ENCODE measurements at regions not wholly inside any gene's neighbourhood (a gene's known extent, or its start where the extent isn't known, plus 50 kb on each side); places are given as distances from the start of the nearest gene placed in this dataset.
A peak's percentile ranks its signal among the peaks of the same experiment; 100 is the strongest.
"Not testable (repeated sequence)": the region's sequence is repeated elsewhere in the genome, so short reads cannot be mapped to it uniquely, and the experiment has no call there.

DNA sequence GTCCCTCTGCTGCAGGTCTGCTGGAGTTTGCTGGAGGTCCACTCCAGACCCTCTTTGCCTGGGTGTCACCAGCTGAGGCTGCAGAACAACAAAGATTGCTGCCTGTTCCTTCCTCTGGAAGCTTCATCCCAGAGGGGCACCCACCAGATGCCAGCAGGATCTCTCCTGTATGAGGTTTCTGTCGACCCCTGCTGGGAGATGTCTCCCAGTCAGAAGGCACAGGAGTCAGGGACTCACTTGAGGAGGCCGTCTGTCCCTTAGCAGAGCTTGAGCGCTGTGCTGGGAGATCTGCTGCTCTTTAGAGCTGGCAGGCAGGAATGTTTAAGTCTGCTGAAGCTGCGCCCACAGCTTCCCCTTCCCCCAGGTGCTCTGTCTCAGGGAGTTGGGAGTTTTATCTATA is 196.2 kb downstream of the C4orf33 start:
- no CpG with 5 or more reads among the region's 4 CpGs for WGBS, 2 donors (ENCODE audit: extremely low coverage in 2 of 2, insufficient read length in 2 of 2, insufficient replicate concordance in 1 of 2)

DNA sequence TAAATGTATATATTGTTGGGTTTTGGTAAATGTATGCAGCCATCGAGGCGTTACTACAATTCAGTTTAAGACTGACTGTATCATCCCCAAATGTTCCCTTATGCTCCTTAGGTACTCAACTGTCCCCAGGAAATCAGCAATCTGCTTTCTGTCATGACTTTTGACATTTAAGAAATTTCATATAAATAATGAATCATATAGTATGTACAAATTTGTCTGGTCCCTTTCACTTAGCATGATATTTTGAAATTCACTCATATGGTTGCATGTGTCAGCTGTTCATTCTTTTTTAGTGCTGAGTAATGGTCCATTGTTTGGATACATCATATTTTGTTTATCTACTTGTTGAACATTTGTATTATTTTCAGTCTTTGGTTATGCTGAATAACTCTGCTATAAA is 218.8 kb downstream of the C4orf33 start:
- no CpG with 5 or more reads among the region's 2 CpGs for WGBS, 2 donors (ENCODE audit: extremely low coverage in 2 of 2, insufficient read length in 2 of 2, insufficient replicate concordance in 1 of 2)

More for the DNA sequence above, 196.2 kb downstream of the C4orf33 start:
- not testable (repeated sequence) for H3K9me3 ChIP-seq (replicated peaks in 1 of 2; ENCODE audit: control insufficient read depth in 2 of 2, insufficient read depth in 1 of 2, low read depth in 1 of 2, low read length in 2 of 2); H4K91ac ChIP-seq (ENCODE audit: low read depth, low read length, poor library complexity); H2AFZ ChIP-seq (ENCODE audit: low read length); H3K27ac ChIP-seq (replicated peaks; ENCODE audit: low read length); H3K27me3 ChIP-seq (ENCODE audit: control insufficient read depth in 3 of 3, insufficient read depth in 3 of 3, low read depth in 1 of 3, low read length in 3 of 3); DNase-seq (ENCODE audit: low spot score); H3K36me3 ChIP-seq (replicated peaks in 1 of 2; ENCODE audit: control insufficient read depth in 2 of 2, insufficient read depth in 2 of 2, low read length in 2 of 2); H3K4me3 ChIP-seq (ENCODE audit: low read length in 2 of 2); H2AK5ac ChIP-seq (ENCODE audit: low read depth, low read length); H2BK5ac ChIP-seq (ENCODE audit: low read length); H3K18ac ChIP-seq (ENCODE audit: low read length); H2BK12ac ChIP-seq (ENCODE audit: low read length); H3K79me1 ChIP-seq (ENCODE audit: low read depth, low read length); H3K4me2 ChIP-seq (ENCODE audit: insufficient read depth, low read length, poor library complexity, severe bottlenecking); H3K4me1 ChIP-seq (ENCODE audit: control insufficient read depth in 2 of 2, insufficient read depth in 1 of 2, low read depth in 1 of 2, low read length in 2 of 2); H3K14ac ChIP-seq (ENCODE audit: low read length); H3K9ac ChIP-seq (ENCODE audit: low read depth, low read length, poor library complexity); H3K23ac ChIP-seq (ENCODE audit: low read depth, low read length, poor library complexity); H2BK120ac ChIP-seq (ENCODE audit: low read depth, low read length); H2BK15ac ChIP-seq (ENCODE audit: low read length); H3K4ac ChIP-seq (ENCODE audit: low read length)
- peak overlapping the region; percentile 17 for H4K8ac ChIP-seq (ENCODE audit: low read depth, low read length)

DNA sequence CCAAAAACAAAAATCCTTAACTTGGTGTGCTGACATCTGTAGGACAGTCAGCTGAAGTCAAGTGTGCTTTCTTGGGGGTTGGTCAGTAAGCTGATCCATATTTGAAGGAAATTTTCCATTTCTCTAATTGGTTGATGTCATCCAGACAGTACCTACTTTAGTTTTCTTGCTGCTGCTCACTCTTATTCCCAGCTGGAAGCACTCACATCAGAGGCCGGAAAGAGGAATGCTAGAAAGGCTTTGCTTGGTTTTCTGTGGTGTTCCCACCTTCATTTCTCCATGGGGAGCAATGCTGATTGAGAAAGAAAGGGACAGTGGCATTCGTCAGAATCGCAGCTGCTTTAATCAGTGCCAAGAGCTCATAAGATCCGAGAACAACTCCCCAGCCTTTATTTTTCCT is 227.0 kb downstream of the C4orf33 start:
- H3K9me3 ChIP-seq (replicated peaks in 1 of 2; ENCODE audit: control insufficient read depth in 2 of 2, insufficient read depth in 1 of 2, low read depth in 1 of 2, low read length in 2 of 2): no peaks in the 10 kb centered on the region
- no peak overlapping the region for H4K8ac ChIP-seq (ENCODE audit: low read depth, low read length)
- H3K36me3 ChIP-seq (replicated peaks in 1 of 2; ENCODE audit: control insufficient read depth in 2 of 2, insufficient read depth in 2 of 2, low read length in 2 of 2): no peaks in the 10 kb centered on the region
- H4K91ac ChIP-seq (ENCODE audit: low read depth, low read length, poor library complexity): no peak overlapping the region
- no peak overlapping the region for H2BK12ac ChIP-seq (ENCODE audit: low read length)
- no peak overlapping the region for H3K14ac ChIP-seq (ENCODE audit: low read length)
- no peak overlapping the region for H3K9ac ChIP-seq (ENCODE audit: low read depth, low read length, poor library complexity)
- no peak overlapping the region for H2AFZ ChIP-seq (ENCODE audit: low read length)
- H3K27me3 ChIP-seq (ENCODE audit: control insufficient read depth in 3 of 3, insufficient read depth in 3 of 3, low read depth in 1 of 3, low read length in 3 of 3): no peaks in the 10 kb centered on the region
- no peak overlapping the region for H3K4me2 ChIP-seq (ENCODE audit: insufficient read depth, low read length, poor library complexity, severe bottlenecking)
- no peak overlapping the region for H2BK15ac ChIP-seq (ENCODE audit: low read length)
- no peak overlapping the region for H3K23ac ChIP-seq (ENCODE audit: low read depth, low read length, poor library complexity)
- H3K27ac ChIP-seq (replicated peaks; ENCODE audit: low read length): no peak overlapping the region
- no CpG with 5 or more reads among the region's 4 CpGs for WGBS, 2 donors (ENCODE audit: extremely low coverage in 2 of 2, insufficient read length in 2 of 2, insufficient replicate concordance in 1 of 2)
- H3K4ac ChIP-seq (ENCODE audit: low read length): no peak overlapping the region
- H3K4me1 ChIP-seq (ENCODE audit: control insufficient read depth in 2 of 2, insufficient read depth in 1 of 2, low read depth in 1 of 2, low read length in 2 of 2): peaks cover 9% of the 10 kb centered on the region in 2 donors
- no peak overlapping the region for H3K18ac ChIP-seq (ENCODE audit: low read length)
- DNase-seq (ENCODE audit: low spot score): no peak
- no peak overlapping the region for H3K4me3 ChIP-seq (ENCODE audit: low read length in 2 of 2)
- H2BK5ac ChIP-seq (ENCODE audit: low read length): no peak overlapping the region
- H2AK5ac ChIP-seq (ENCODE audit: low read depth, low read length): no peak overlapping the region
- H2BK120ac ChIP-seq (ENCODE audit: low read depth, low read length): no peak overlapping the region
- no peaks in the 10 kb centered on the region for H3K79me1 ChIP-seq (ENCODE audit: low read depth, low read length)

More for the DNA sequence above, 218.8 kb downstream of the C4orf33 start:
- Histone ChIP-seq H3K4me1 (ENCODE audit: control insufficient read depth in 2 of 2, insufficient read depth in 1 of 2, low read depth in 1 of 2, low read length in 2 of 2) (peaks cover 0 to 2% of the 10 kb centered on the region in 2 donors), H3K4me2 (ENCODE audit: insufficient read depth, low read length, poor library complexity, severe bottlenecking) (no peak overlapping the region), H3K14ac (ENCODE audit: low read length) (no peak overlapping the region), H2BK15ac (ENCODE audit: low read length) (no peak overlapping the region), H3K79me1 (ENCODE audit: low read depth, low read length) (no peaks in the 10 kb centered on the region), H2AK5ac (ENCODE audit: low read depth, low read length) (no peak overlapping the region), H2AFZ (ENCODE audit: low read length) (no peak overlapping the region), H3K27me3 (ENCODE audit: control insufficient read depth in 3 of 3, insufficient read depth in 3 of 3, low read depth in 1 of 3, low read length in 3 of 3) (no peaks in the 10 kb centered on the region), H3K18ac (ENCODE audit: low read length) (no peak overlapping the region), H3K9me3 (replicated peaks in 1 of 2; ENCODE audit: control insufficient read depth in 2 of 2, insufficient read depth in 1 of 2, low read depth in 1 of 2, low read length in 2 of 2) (no peaks in the 10 kb centered on the region), H3K4me3 (ENCODE audit: low read length in 2 of 2) (no peak overlapping the region), H3K4ac (ENCODE audit: low read length) (no peak overlapping the region), H4K91ac (ENCODE audit: low read depth, low read length, poor library complexity) (no peak overlapping the region), H3K23ac (ENCODE audit: low read depth, low read length, poor library complexity) (no peak overlapping the region), H3K36me3 (replicated peaks in 1 of 2; ENCODE audit: control insufficient read depth in 2 of 2, insufficient read depth in 2 of 2, low read length in 2 of 2) (no peaks in the 10 kb centered on the region), H2BK120ac (ENCODE audit: low read depth, low read length) (no peak overlapping the region), H2BK5ac (ENCODE audit: low read length) (no peak overlapping the region), H3K9ac (ENCODE audit: low read depth, low read length, poor library complexity) (no peak overlapping the region), H2BK12ac (ENCODE audit: low read length) (no peak overlapping the region), H4K8ac (ENCODE audit: low read depth, low read length) (no peak overlapping the region), H3K27ac (replicated peaks; ENCODE audit: low read length) (no peak overlapping the region)
- no peak for DNase-seq (ENCODE audit: low spot score)

DNA sequence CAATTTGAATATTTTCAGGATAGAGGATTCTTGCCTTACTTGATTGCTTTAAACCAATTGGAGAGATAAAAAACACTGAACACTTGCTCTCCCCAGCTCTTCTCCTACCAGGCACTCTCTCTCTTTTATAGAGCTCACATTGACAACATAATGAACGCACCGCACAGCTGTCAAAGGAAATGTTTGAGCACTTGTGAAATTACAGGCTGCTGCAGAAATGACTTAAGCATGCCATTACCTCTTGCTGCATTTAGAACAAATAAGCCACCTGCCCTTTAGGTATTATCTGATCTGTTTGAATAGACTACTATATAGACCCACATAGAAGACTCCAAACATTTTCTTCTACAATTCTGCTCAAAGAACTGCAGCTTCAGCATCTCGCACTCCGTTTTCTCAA is 227.7 kb downstream of the C4orf33 start:
- Histone ChIP-seq H4K8ac (ENCODE audit: low read depth, low read length) (no peak overlapping the region), H3K18ac (ENCODE audit: low read length) (no peak overlapping the region), H3K27me3 (ENCODE audit: control insufficient read depth in 3 of 3, insufficient read depth in 3 of 3, low read depth in 1 of 3, low read length in 3 of 3) (no peaks in the 10 kb centered on the region), H2BK12ac (ENCODE audit: low read length) (no peak overlapping the region), H2BK5ac (ENCODE audit: low read length) (no peak overlapping the region), H3K36me3 (replicated peaks in 1 of 2; ENCODE audit: control insufficient read depth in 2 of 2, insufficient read depth in 2 of 2, low read length in 2 of 2) (no peaks in the 10 kb centered on the region), H3K9me3 (replicated peaks in 1 of 2; ENCODE audit: control insufficient read depth in 2 of 2, insufficient read depth in 1 of 2, low read depth in 1 of 2, low read length in 2 of 2) (no peaks in the 10 kb centered on the region), H3K23ac (ENCODE audit: low read depth, low read length, poor library complexity) (no peak overlapping the region), H3K4me2 (ENCODE audit: insufficient read depth, low read length, poor library complexity, severe bottlenecking) (no peak overlapping the region), H3K79me1 (ENCODE audit: low read depth, low read length) (no peaks in the 10 kb centered on the region), H3K9ac (ENCODE audit: low read depth, low read length, poor library complexity) (no peak overlapping the region), H3K4me1 (ENCODE audit: control insufficient read depth in 2 of 2, insufficient read depth in 1 of 2, low read depth in 1 of 2, low read length in 2 of 2) (peaks cover 9% of the 10 kb centered on the region in 2 donors), H2AK5ac (ENCODE audit: low read depth, low read length) (no peak overlapping the region), H2BK120ac (ENCODE audit: low read depth, low read length) (no peak overlapping the region), H3K14ac (ENCODE audit: low read length) (no peak overlapping the region), H3K27ac (replicated peaks; ENCODE audit: low read length) (no peak overlapping the region), H3K4ac (ENCODE audit: low read length) (no peak overlapping the region), H2AFZ (ENCODE audit: low read length) (no peak overlapping the region), H3K4me3 (ENCODE audit: low read length in 2 of 2) (no peak overlapping the region), H2BK15ac (ENCODE audit: low read length) (no peak overlapping the region), H4K91ac (ENCODE audit: low read depth, low read length, poor library complexity) (no peak overlapping the region)
- DNase-seq (ENCODE audit: low spot score): no peak
- no CpG with 5 or more reads among the region's 4 CpGs for WGBS, 2 donors (ENCODE audit: extremely low coverage in 2 of 2, insufficient read length in 2 of 2, insufficient replicate concordance in 1 of 2)

Measured in neuronal stem cell (in vitro differentiated cells).